GM18505 (cell line): ENCODE measurements at regions not wholly inside any gene's neighbourhood (a gene's known extent, or its start where the extent isn't known, plus 50 kb on each side); places are given as distances from the start of the nearest gene placed in this dataset.

Source experiments
- ATAC-seq: cut with Tn5 transposase; IDR thresholded peaks from one replicate; pipeline ENCODE4 v1.9.1; 2021; ENCODE audit not compliant: unreplicated experiment
- POLR2A ChIP-seq: IDR thresholded peaks from 4 replicates; pipeline ENCODE4 v1.6.1; 2011; ENCODE audit warnings: borderline replicate concordance; ENCODE audit not compliant: insufficient read depth, insufficient read length; ENCODE audit errors: extremely low read depth

GRCh38 chr10:45505311-45505710, 131.3 kb downstream of the ALOX5 start:
- no peak for ATAC-seq
- TF ChIP-seq POLR2A: no peak

DNA sequence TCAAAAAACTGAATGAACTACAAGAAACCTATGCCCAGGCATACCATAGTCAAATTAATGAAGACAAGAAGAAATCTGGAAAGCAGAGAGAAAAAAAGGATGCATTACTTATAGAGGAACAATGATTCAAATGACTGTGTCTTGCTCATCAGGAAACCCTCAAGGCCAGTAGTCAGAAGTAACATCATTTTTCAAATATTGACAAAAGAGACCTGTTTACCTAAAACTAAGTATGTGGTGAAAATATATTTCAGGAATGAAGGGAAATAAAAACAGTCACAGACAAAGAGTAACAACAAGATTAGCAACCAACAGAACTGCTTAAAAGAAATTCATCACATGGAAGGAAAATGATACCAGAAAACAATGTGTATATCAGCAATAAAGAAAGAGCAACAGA, 128.4 kb downstream of the ALOX5 start:
- TF ChIP-seq POLR2A: no peak
- no peak for ATAC-seq

GRCh38 chr10:45501791-45502190, 127.8 kb downstream of the ALOX5 start:
- ATAC-seq: no peak
- no peak for TF ChIP-seq POLR2A

- ATAC-seq: no peak
- no peak for TF ChIP-seq POLR2A
Measured at GRCh38 chr10:45500798-45501197, 126.8 kb downstream of the ALOX5 start.

- no peak for TF ChIP-seq POLR2A
- ATAC-seq: no peak
Measured at GRCh38 chr10:45500304-45500703, 126.3 kb downstream of the ALOX5 start.

DNA sequence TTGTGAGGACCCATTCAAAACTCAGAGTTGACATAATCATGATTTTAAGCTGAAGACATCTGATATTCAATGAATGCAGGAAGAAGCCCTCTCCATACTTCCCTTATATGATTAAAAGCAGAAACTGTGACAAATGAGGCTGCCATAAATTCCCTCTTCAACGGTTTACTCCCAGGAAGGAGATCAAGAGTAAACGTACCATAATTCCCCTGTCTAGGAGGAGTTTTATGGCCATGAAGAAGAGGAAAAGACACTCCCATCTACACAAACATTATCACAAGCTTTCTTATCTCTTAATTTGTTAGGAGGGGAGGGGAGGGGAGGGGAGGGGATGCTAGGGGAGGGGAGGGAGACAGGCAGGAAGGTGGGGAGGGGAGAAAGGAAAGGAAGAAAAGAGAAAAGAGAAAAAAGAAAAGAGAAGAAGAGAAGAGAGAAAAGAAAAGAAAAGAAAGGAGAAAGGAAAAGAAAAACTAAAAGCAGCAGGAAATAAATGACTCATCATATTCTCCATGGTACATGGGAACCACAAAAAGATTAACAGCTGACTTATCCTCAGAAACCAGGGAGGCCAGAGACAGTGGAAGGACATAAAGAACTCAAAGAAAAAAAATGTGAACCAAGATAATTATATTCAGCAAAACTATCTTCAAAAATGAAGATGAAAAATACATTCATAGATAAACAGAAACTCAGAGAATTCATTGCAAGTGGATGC, 121.6 kb downstream of the ALOX5 start:
- ATAC-seq: no peak
- TF ChIP-seq POLR2A: no peak
